DOHH2 (cell line): ENCODE measurements at regions not wholly inside any gene's neighbourhood (a gene's known extent, or its start where the extent isn't known, plus 50 kb on each side); places are given as distances from the start of the nearest gene placed in this dataset.

Source experiments
- CTCF ChIP-seq: fragments of 200-600 bp; sonication (generic); IDR thresholded peaks from one replicate; pipeline ENCODE4 v1.5.1; 2014; ENCODE audit warnings: antibody characterized with exemption, mild to moderate bottlenecking, low read depth, low read length; ENCODE audit not compliant: poor library complexity, severe bottlenecking
- EZH2phosphoT487 ChIP-seq: fragments of 200-600 bp; sonication (generic); IDR thresholded peaks from 2 replicates; pipeline ENCODE4 v1.6.1; 2017; ENCODE audit warnings: borderline replicate concordance, mild to moderate bottlenecking, antibody characterized with exemption, low read length, moderate library complexity, mixed read lengths

- TF ChIP-seq EZH2phosphoT487: no peak
- TF ChIP-seq CTCF: no peak
Observed at GRCh38 chr10:130392031-130392430, 255.8 kb downstream of the GLRX3 start.
